ENCODE measurements at regions not wholly inside any gene's neighbourhood (a gene's known extent, or its start where the extent isn't known, plus 50 kb on each side); places are given as distances from the start of the nearest gene placed in this dataset.

- TF ChIP-seq GRHL2 (CRISPR knock-in tag; IDR thresholded peaks at IDR 0.05; ENCODE audit: insufficient replicate concordance, severe bottlenecking) (no peak), GTF2I (CRISPR knock-in tag; conservative IDR thresholded peaks at IDR 0.05) (no peak)
- TF ChIP-seq, protein P1, sequence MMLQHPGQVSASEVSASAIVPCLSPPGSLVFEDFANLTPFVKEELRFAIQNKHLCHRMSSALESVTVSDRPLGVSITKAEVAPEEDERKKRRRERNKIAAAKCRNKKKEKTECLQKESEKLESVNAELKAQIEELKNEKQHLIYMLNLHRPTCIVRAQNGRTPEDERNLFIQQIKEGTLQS (CRISPR knock-in tag; conservative IDR thresholded peaks at IDR 0.05): no peak
- TF ChIP-seq, protein P2, sequence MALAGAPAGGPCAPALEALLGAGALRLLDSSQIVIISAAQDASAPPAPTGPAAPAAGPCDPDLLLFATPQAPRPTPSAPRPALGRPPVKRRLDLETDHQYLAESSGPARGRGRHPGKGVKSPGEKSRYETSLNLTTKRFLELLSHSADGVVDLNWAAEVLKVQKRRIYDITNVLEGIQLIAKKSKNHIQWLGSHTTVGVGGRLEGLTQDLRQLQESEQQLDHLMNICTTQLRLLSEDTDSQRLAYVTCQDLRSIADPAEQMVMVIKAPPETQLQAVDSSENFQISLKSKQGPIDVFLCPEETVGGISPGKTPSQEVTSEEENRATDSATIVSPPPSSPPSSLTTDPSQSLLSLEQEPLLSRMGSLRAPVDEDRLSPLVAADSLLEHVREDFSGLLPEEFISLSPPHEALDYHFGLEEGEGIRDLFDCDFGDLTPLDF (CRISPR knock-in tag; IDR thresholded peaks at IDR 0.05): no peak
These were observed 89.3 kb upstream of the ZNF746 start (continued) for GRCh38 chr7:149586646-149587645.

- DNase-seq (ENCODE audit: low spot score) (no peak), ATAC-seq (no peak)
- H3K36me3 Mint-ChIP-seq: peaks cover 79% of the 10 kb centered on the region
- H3K4me1 Mint-ChIP-seq: no peaks in the 10 kb centered on the region
- H3K4me3 Mint-ChIP-seq: no peak overlapping the region
- TF ChIP-seq NFATC4 (CRISPR knock-in tag; IDR thresholded peaks at IDR 0.05) (no peak), ATF2 (CRISPR knock-in tag; IDR thresholded peaks at IDR 0.05; ENCODE audit: borderline replicate concordance, low read depth) (no peak), FOXJ3 (CRISPR knock-in tag; IDR thresholded peaks at IDR 0.05; ENCODE audit: borderline replicate concordance) (no peak), GTF2I (CRISPR knock-in tag; conservative IDR thresholded peaks at IDR 0.05) (no peak), EMX1 (CRISPR knock-in tag; IDR thresholded peaks at IDR 0.05) (no peak), MYBL2 (CRISPR knock-in tag; IDR thresholded peaks at IDR 0.05) (no peak), NFYB (CRISPR knock-in tag; conservative IDR thresholded peaks at IDR 0.05; ENCODE audit: low read depth) (no peak), USF2 (CRISPR knock-in tag; IDR thresholded peaks at IDR 0.05) (no peak), NR2C2 (CRISPR knock-in tag; IDR thresholded peaks at IDR 0.05) (no peak), RELA (CRISPR knock-in tag; IDR thresholded peaks at IDR 0.05; ENCODE audit: borderline replicate concordance) (no peak), TP53 (CRISPR knock-in tag; IDR thresholded peaks at IDR 0.05) (no peak), JAZF1 (CRISPR knock-in tag; IDR thresholded peaks at IDR 0.05) (no peak)
- TF ChIP-seq, protein P3, sequence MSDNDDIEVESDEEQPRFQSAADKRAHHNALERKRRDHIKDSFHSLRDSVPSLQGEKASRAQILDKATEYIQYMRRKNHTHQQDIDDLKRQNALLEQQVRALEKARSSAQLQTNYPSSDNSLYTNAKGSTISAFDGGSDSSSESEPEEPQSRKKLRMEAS (CRISPR knock-in tag; IDR thresholded peaks at IDR 0.05): no peak
- TF ChIP-seq, protein P4, sequence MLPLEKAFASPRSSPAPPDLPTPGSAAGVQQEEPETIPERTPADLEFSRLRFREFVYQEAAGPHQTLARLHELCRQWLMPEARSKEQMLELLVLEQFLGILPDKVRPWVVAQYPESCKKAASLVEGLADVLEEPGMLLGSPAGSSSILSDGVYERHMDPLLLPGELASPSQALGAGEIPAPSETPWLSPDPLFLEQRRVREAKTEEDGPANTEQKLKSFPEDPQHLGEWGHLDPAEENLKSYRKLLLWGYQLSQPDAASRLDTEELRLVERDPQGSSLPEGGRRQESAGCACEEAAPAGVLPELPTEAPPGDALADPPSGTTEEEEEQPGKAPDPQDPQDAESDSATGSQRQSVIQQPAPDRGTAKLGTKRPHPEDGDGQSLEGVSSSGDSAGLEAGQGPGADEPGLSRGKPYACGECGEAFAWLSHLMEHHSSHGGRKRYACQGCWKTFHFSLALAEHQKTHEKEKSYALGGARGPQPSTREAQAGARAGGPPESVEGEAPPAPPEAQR (CRISPR knock-in tag; IDR thresholded peaks at IDR 0.05): no peak
- peaks cover 6% of the 10 kb centered on the region; the same call in 1 of the 2 replicates for H3K27me3 Mint-ChIP-seq (ENCODE audit: low read depth)
- peaks cover 46% of the 10 kb centered on the region for H3K9me3 Mint-ChIP-seq
- POLR2A ChIA-PET: no interaction called here
- no peak overlapping the region for H3K27ac Mint-ChIP-seq
- CTCF ChIA-PET: no interaction called here
These were observed 86.9 kb upstream of the ZNF746 start for GRCh38 chr7:149584530-149584929.

- POLR2A ChIA-PET: no interaction called here
- DNase-seq (ENCODE audit: low spot score) (no peak), ATAC-seq (no peak)
- Mint-ChIP-seq H3K4me1 (no peaks in the 10 kb centered on the region), H3K27ac (no peak overlapping the region), H3K9me3 (peaks cover 47% of the 10 kb centered on the region), H3K36me3 (peaks cover 83% of the 10 kb centered on the region), H3K4me3 (no peak overlapping the region), H3K27me3 (ENCODE audit: low read depth) (peaks cover 6% of the 10 kb centered on the region; the same call in 1 of the 2 replicates)
- CTCF ChIA-PET: no interaction called here
- no peak for TF ChIP-seq ATF1 (CRISPR knock-in tag; IDR thresholded peaks at IDR 0.05)
- TF ChIP-seq FOXP4 (CRISPR knock-in tag; IDR thresholded peaks at IDR 0.05): no peak
- TF ChIP-seq ZNF512 (CRISPR knock-in tag; IDR thresholded peaks at IDR 0.05; ENCODE audit: borderline replicate concordance): no peak
These were observed 86.4 kb upstream of the ZNF746 start for GRCh38 chr7:149584009-149584408.
